ENCODE measurements at regions not wholly inside any gene's neighbourhood (a gene's known extent, or its start where the extent isn't known, plus 50 kb on each side); places are given as distances from the start of the nearest gene placed in this dataset.
"Not testable (repeated sequence)": the region's sequence is repeated elsewhere in the genome, so short reads cannot be mapped to it uniquely, and the experiment has no call there.

GRCh38 chr12:107586256-107586970 is 99.2 kb upstream of the PWP1 start:
- DNase-seq (ENCODE audit: low spot score): no peak

- no peak for DNase-seq (ENCODE audit: low spot score)
Measured at GRCh38 chr12:107590413-107590812, 95.2 kb upstream of the PWP1 start.

- no peak for DNase-seq (ENCODE audit: low spot score)
Measured at GRCh38 chr12:107590814-107591375, 94.7 kb upstream of the PWP1 start.

- peak; percentile 20 for DNase-seq (ENCODE audit: low spot score)
Measured at GRCh38 chr12:107593713-107594381, 91.8 kb upstream of the PWP1 start.

GRCh38 chr12:107594995-107595394 is 90.6 kb upstream of the PWP1 start:
- no peak for DNase-seq (ENCODE audit: low spot score)

- no peak for DNase-seq (ENCODE audit: low spot score)
Measured at GRCh38 chr12:107597695-107598410, 87.7 kb upstream of the PWP1 start.

- no peak for DNase-seq (ENCODE audit: low spot score)
Measured at GRCh38 chr12:107598906-107599305, 86.7 kb upstream of the PWP1 start.

- DNase-seq (ENCODE audit: low spot score): no peak
Measured at GRCh38 chr12:107600581-107601144, 84.9 kb upstream of the PWP1 start.

- DNase-seq (ENCODE audit: low spot score): no peak
Measured at GRCh38 chr12:107602446-107602845, 83.2 kb upstream of the PWP1 start.

GRCh38 chr12:107605293-107605692 is 80.3 kb upstream of the PWP1 start:
- DNase-seq (ENCODE audit: low spot score): no peak

- DNase-seq (ENCODE audit: low spot score): peak; percentile 71
Measured at GRCh38 chr12:107607464-107608392, 77.9 kb upstream of the PWP1 start.

- not testable (repeated sequence) for DNase-seq (ENCODE audit: low spot score)
Measured at GRCh38 chr12:107608779-107609178, 76.8 kb upstream of the PWP1 start.

- no peak for DNase-seq (ENCODE audit: low spot score)
Measured at GRCh38 chr12:107610021-107610859, 75.4 kb upstream of the PWP1 start.

GRCh38 chr12:107612508-107612907 is 73.1 kb upstream of the PWP1 start:
- DNase-seq (ENCODE audit: low spot score): no peak

GRCh38 chr12:107616941-107617340 is 68.7 kb upstream of the PWP1 start:
- no peak for DNase-seq (ENCODE audit: low spot score)

GRCh38 chr12:107618106-107618505 is 67.5 kb upstream of the PWP1 start:
- no peak for DNase-seq (ENCODE audit: low spot score)

GRCh38 chr12:107619831-107620230 is 65.8 kb upstream of the PWP1 start:
- no peak for DNase-seq (ENCODE audit: low spot score)

- DNase-seq (ENCODE audit: low spot score): peak; percentile 35
Measured at GRCh38 chr12:107622001-107622400, 63.6 kb upstream of the PWP1 start.

GRCh38 chr12:107624493-107624892 is 61.1 kb upstream of the PWP1 start:
- DNase-seq (ENCODE audit: low spot score): no peak

- DNase-seq (ENCODE audit: low spot score): no peak
Measured at GRCh38 chr12:107631715-107632114, 53.9 kb upstream of the PWP1 start.

Data from H4 (cell line).